ENCODE measurements at regions not wholly inside any gene's neighbourhood (a gene's known extent, or its start where the extent isn't known, plus 50 kb on each side); places are given as distances from the start of the nearest gene placed in this dataset.
"Not testable (repeated sequence)": the region's sequence is repeated elsewhere in the genome, so short reads cannot be mapped to it uniquely, and the experiment has no call there.

DNA sequence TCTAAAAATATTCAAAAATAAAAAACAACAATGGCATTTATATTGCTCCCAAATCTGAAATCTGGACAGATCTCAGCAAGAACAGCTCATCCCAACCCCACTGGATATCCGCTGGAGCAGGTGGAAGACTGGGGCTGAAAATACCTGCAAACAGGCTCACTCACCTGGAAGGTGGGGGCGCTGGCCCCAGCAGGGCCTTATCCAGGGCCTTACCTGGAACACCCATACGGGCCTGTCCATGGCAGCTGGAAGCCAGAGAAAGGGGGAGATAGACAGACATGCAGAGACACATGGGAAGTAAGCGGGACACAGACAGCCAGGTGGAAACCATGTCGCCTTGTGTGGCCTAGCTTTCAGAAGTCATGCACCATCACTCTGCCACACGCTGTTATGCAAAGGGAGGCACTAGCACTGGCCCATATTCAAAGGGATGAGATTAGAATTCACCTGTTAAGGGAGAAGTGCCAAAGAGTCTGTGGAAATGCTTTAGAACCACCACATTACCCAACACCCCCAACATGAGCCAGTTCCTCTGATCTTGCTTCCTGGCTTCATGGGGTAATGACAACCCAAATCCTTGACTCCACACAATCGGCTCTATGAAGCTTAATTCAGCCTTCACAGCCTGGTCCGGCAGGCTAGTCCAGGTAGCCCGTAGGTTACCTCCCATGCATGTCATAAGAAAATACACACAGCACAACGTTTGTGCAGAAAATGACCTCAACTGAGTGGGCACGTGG, 99.0 kb upstream of the CDYL start:
- DNase-seq (ENCODE audit: extremely low read depth in 1 of 2, low read depth in 1 of 2), result no peak

- DNase-seq (ENCODE audit: extremely low read depth in 1 of 2, low read depth in 1 of 2), result no peak
These were observed 100.2 kb upstream of the CDYL start for GRCh38 chr6:4676016-4676415.

GRCh38 chr6:4675121-4675520, 101.1 kb upstream of the CDYL start:
- no peak for DNase-seq (ENCODE audit: extremely low read depth in 1 of 2, low read depth in 1 of 2)

DNA sequence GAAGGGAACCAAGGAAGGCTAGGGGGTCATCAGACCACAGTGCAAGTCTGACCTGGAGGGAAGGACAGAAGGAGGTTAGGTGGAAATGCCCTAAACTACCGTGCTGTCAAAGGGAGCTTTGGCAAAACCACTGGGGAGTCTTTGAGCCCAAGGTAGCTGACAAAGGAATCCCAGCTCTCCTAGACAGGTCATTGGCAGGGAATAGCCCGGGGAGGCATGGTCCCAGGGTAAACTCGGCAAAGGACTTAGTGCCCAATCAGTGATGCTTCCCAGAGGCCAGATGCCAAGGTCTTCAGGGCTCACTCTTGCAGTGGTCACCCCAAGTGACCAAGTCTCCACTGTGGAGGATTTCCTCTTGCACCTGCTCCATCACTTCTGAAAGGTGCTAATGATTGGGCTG, 102.3 kb upstream of the CDYL start:
- no peak for DNase-seq (ENCODE audit: extremely low read depth in 1 of 2, low read depth in 1 of 2)

GRCh38 chr6:4672772-4673171, 103.4 kb upstream of the CDYL start:
- no peak for DNase-seq (ENCODE audit: extremely low read depth in 1 of 2, low read depth in 1 of 2)

DNA sequence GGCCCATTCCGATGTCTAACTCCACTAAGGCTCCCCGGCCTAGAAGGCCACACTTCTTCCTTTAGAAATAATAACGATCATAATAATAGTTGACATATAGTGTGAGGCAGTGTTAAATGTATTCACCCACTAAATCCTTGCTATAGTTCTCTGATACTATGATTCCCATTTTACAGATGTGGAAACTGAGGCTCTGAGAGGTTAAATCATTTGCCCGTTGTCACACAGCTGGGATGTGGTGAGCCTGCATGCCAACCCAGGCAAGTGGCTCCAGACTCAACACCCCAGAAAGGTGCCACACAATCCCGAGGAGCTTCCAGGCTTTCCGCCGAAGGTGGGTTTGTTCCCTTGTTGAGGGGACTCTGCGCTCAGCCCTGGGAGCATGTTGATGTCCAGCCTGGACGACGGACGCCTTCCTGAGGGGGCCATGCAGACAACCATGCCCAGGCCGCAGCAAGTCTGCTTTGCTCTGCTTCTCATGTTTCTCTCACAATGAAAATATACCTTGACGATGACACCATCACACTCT, 104.6 kb upstream of the CDYL start:
- DNase-seq (ENCODE audit: extremely low read depth in 1 of 2, low read depth in 1 of 2), result no peak

GRCh38 chr6:4670824-4671409, 105.3 kb upstream of the CDYL start:
- DNase-seq (ENCODE audit: extremely low read depth in 1 of 2, low read depth in 1 of 2), result no peak

- DNase-seq (ENCODE audit: extremely low read depth in 1 of 2, low read depth in 1 of 2), result no peak
These were observed 105.9 kb upstream of the CDYL start for GRCh38 chr6:4670290-4670689.

DNA sequence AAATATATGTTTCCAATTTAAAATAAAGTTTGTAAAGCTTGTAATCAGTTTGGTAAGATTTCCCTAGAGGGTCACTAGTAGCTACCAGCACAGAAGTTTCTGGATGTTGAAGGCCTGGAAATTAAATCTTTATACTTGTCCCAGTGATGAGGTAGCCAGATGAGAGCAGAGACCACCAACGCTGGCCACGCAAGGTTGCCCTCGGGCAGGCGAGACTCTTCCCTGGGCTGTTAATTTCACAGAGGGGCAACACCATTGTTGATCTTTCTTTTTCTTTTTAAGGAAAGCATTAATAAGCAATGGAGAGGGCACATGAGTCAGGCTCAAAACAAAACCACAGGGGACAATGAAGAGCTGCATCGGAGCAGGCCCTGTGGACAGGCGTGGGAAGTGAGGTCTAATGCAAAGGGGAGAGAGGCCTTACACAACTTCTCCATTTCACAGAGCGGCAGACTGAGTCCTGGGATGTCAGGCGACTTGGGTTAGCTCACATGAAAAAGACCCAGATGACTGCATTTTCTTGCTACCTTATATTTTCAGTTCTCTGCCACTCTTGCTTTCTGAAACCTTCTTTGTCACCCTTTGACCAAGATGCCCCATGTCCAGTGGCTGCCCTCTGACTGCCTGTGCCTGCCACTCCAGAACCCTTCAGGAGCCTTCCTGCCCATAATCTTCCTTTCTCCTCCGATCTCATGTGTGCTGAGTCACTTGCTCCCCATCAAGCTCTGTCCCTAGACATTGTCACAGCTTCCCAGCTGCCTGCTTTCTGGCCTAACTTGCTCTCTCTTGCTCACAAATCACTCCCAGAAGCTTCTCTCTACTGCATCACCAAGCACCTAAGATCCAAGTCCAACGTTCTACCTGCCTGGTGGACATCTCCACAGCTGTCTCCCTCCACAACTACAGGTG, 107.7 kb upstream of the CDYL start:
- no peak for DNase-seq (ENCODE audit: extremely low read depth in 1 of 2, low read depth in 1 of 2)

GRCh38 chr6:4667591-4667990, 108.6 kb upstream of the CDYL start:
- no peak for DNase-seq (ENCODE audit: extremely low read depth in 1 of 2, low read depth in 1 of 2)

GRCh38 chr6:4666886-4667513, 109.2 kb upstream of the CDYL start:
- DNase-seq (ENCODE audit: extremely low read depth in 1 of 2, low read depth in 1 of 2), result no peak

DNA sequence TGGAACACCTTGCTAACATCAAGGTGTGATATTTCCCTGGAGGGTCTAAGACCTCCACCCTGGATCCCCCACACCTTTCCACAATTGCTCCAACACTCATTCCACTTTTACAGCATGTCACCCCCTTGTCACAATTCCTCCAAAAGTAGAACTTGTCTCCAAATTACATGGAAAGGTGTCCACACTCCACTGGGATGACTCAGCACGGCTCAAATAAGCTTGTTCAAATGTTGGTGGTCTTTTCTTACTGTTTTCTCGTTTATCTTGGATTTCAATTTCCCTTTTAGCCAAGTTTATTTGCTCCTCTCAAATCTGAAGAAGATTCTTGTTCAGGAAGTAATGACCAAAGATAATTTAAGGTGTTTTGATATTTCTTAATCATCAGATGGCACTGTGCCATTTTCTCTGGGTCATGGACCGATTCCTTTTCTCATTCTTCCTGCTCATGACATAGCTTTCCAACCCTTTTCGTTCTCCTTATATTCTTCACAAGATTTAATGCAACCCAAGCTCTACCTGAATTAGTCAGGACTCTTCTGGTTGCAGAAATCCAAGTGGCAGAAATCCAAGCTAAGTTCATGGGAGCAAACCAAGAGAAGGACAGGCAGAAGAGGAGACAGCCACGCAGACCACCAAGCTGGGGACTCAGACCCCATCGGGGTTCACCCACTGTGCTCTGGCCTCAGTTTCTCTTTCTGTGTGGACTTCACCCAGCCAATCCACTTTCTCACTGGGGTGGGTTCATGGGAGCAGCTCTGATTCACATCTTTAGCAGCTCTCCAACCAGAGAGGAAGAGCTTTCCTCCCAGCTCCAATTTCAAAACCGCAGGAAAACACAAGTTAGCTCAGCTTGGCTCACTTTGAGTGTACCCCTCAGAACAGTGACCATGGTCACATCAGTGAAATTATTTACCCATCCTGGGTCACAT, 110.5 kb upstream of the CDYL start:
- DNase-seq (ENCODE audit: extremely low read depth in 1 of 2, low read depth in 1 of 2), result no peak

GRCh38 chr6:4664911-4665310, 111.3 kb upstream of the CDYL start:
- DNase-seq (ENCODE audit: extremely low read depth in 1 of 2, low read depth in 1 of 2), result no peak

GRCh38 chr6:4664117-4664626, 112.0 kb upstream of the CDYL start:
- DNase-seq (ENCODE audit: extremely low read depth in 1 of 2, low read depth in 1 of 2), result no peak

DNA sequence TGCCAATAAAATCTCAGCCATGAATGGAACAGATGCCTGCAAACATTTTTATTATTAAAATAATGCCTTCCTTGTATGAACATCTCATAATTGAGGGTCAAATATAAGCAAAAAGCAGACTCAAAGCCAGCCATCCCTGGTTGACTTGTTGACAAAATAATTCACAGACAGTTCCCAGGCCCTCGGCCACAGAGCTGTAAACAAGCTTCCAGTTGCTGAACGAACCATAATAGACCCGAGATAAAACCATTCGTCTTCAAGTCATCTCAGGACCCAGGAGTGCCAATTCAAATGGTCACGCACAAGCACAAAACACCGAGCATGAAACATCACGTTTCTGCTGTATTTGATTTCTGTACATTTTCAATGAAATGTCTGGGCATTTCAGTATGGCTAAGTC, 113.3 kb upstream of the CDYL start:
- no peak for DNase-seq (ENCODE audit: extremely low read depth in 1 of 2, low read depth in 1 of 2)

DNA sequence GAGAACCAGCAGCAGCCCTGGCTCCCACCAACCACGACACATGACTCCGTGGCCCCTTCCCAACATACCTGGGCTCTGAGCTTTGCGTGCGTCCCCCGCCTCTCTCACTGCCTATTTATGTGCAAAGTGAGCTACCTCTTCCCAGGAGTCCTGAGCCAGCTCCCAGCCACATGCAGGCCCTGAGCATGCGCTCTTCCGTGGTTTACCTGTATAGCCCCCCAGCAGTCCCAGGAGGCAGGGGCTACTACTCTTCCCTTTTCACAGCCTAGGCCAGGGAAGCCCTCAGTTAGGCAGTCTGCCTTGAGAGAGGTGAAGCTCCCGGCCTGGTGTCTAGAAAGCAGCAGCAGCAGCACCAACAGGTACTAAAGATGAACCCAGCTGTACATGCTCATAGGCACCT, 114.8 kb upstream of the CDYL start:
- no peak for DNase-seq (ENCODE audit: extremely low read depth in 1 of 2, low read depth in 1 of 2)

GRCh38 chr6:4660377-4661321, 115.6 kb upstream of the CDYL start:
- no peak for DNase-seq (ENCODE audit: extremely low read depth in 1 of 2, low read depth in 1 of 2)

DNA sequence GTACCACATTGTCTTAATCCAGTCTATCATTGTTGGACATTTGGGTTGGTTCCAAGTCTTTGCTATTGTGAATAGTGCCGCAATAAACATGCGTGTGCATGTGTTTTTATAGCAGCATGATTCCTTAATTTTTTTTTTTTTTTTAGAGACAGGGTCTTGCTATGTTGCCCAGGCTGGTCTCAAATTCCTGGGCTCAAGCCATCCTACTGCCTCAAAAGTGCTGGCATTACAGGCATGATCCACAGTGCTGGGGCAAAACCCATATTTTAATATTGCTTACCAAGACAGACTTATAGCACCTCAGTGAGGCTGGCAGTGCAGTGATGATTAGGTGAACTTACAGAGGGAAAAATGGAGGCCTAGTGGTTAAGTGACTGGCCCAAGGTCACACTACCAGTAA, 116.5 kb upstream of the CDYL start:
- DNase-seq (ENCODE audit: extremely low read depth in 1 of 2, low read depth in 1 of 2), result not testable (repeated sequence)

- no peak for DNase-seq (ENCODE audit: extremely low read depth in 1 of 2, low read depth in 1 of 2)
These were observed 117.7 kb upstream of the CDYL start for GRCh38 chr6:4658486-4658885.

Data from activated CD8-positive, alpha-beta memory T cell treated with anti-CD3 and anti-CD28 coated beads for 1 hour (primary cell).